Uterus (tissue), 2 donors: ENCODE measurements at regions not wholly inside any gene's neighbourhood (a gene's known extent, or its start where the extent isn't known, plus 50 kb on each side); places are given as distances from the start of the nearest gene placed in this dataset.

Experiments used
- CTCF ChIP-seq, 4 experiments: fragments of 200-600 bp in 2 of 4; fragments of 450-650 bp in 2 of 4; sonication (generic) in 2 of 4; IDR thresholded peaks; one replicate each; pipeline ENCODE4 v1.5.1; 2016 to 2019; ENCODE audit warnings: antibody characterized with exemption in 4 of 4, mild to moderate bottlenecking in 2 of 4, moderate library complexity in 1 of 4
- POLR2A ChIP-seq, 2 donors: fragments of 450-650 bp; IDR thresholded peaks; one replicate each; pipeline ENCODE4 v1.6.1; 2016; ENCODE audit warnings: antibody characterized with exemption in 2 of 2, mild to moderate bottlenecking in 1 of 2, moderate library complexity in 1 of 2

GRCh38 chr11:106288057-106288456 is 210.6 kb downstream of the AASDHPPT start:
- TF ChIP-seq CTCF (IDR thresholded peaks at IDR 0.05) (no peak), POLR2A (IDR thresholded peaks at IDR 0.05) (no peak)
